H9 (cell line): ENCODE measurements at regions not wholly inside any gene's neighbourhood (a gene's known extent, or its start where the extent isn't known, plus 50 kb on each side); places are given as distances from the start of the nearest gene placed in this dataset.

Experiments
- DNase-seq: peaks from one replicate; pipeline ENCODE4 v3.0.0-alpha.2; 2017
- H2AFZ ChIP-seq: one replicate; pipeline ENCODE4 v1.6.1; 2013; ENCODE audit warnings: mild to moderate bottlenecking, low read length, control low read depth, moderate library complexity
- H2AK5ac ChIP-seq: 2 replicates; pipeline ENCODE4 v1.6.1; 2013; ENCODE audit warnings: low read length, control low read depth, mixed read lengths; ENCODE audit not compliant: insufficient read length
- H2BK120ac ChIP-seq: one replicate; pipeline ENCODE4 v1.6.1; 2013; ENCODE audit warnings: low read depth, mild to moderate bottlenecking, low read length, control low read depth, inconsistent platforms; ENCODE audit not compliant: poor library complexity, severe bottlenecking
- H2BK12ac ChIP-seq: 2 replicates; pipeline ENCODE4 v1.6.1; 2013; ENCODE audit warnings: low read length, control low read depth, mixed read lengths, low read depth; ENCODE audit not compliant: insufficient read length
- H2BK15ac ChIP-seq: 2 replicates; pipeline ENCODE4 v1.6.1; 2013; ENCODE audit warnings: low read depth, low read length, control low read depth
- H2BK20ac ChIP-seq: one replicate; pipeline ENCODE4 v1.6.1; 2013; ENCODE audit warnings: low read depth, mild to moderate bottlenecking, low read length, control low read depth, inconsistent platforms; ENCODE audit not compliant: poor library complexity, severe bottlenecking
- H2BK5ac ChIP-seq: 2 replicates; pipeline ENCODE4 v1.6.1; 2013; ENCODE audit warnings: low read length, control low read depth, mixed read lengths; ENCODE audit not compliant: insufficient read length
- H3K14ac ChIP-seq: 2 replicates; pipeline ENCODE4 v1.6.1; 2013; ENCODE audit warnings: low read length, control low read depth; ENCODE audit not compliant: insufficient read depth
- H3K18ac ChIP-seq: 2 replicates; pipeline ENCODE4 v1.6.1; 2013; ENCODE audit warnings: low read depth, mild to moderate bottlenecking, mixed read lengths, low read length, control low read depth; ENCODE audit not compliant: insufficient read length
- H3K23ac ChIP-seq: 2 replicates; pipeline ENCODE4 v1.6.1; 2013; ENCODE audit warnings: low read length, control low read depth, mixed read lengths, low read depth; ENCODE audit not compliant: insufficient read length
- H3K23me2 ChIP-seq: 2 replicates; pipeline ENCODE4 v1.6.1; 2013; ENCODE audit warnings: low read depth, mild to moderate bottlenecking, mixed read lengths, low read length, control low read depth; ENCODE audit not compliant: insufficient read length, poor library complexity, severe bottlenecking
- H3K27ac ChIP-seq: 2 replicates; pipeline ENCODE4 v1.5.1; 2013; ENCODE audit warnings: low read length, control low read depth, mixed read lengths, low read depth; ENCODE audit not compliant: insufficient read length
- H3K27me3 ChIP-seq: 2 replicates; pipeline ENCODE4 v1.6.1; 2013; ENCODE audit warnings: low read length, control low read depth, inconsistent platforms; ENCODE audit not compliant: insufficient read depth
- H3K4ac ChIP-seq: 2 replicates; pipeline ENCODE4 v1.6.1; 2013; ENCODE audit warnings: low read depth, mild to moderate bottlenecking, control low read depth, inconsistent platforms, low read length, moderate library complexity
- H3K4me1 ChIP-seq: 2 replicates; pipeline ENCODE4 v1.6.1; 2013; ENCODE audit warnings: low read length, control low read depth, inconsistent platforms; ENCODE audit not compliant: insufficient read depth
- H3K4me2 ChIP-seq: 2 replicates; pipeline ENCODE4 v1.6.1; 2013; ENCODE audit warnings: low read length, control low read depth, mixed read lengths; ENCODE audit not compliant: insufficient read length, insufficient read depth
- H3K56ac ChIP-seq: 2 replicates; pipeline ENCODE4 v1.6.1; 2013; ENCODE audit warnings: low read depth, mild to moderate bottlenecking, mixed read lengths, low read length, control low read depth; ENCODE audit not compliant: insufficient read length
- H3K79me1 ChIP-seq: 2 replicates; pipeline ENCODE4 v1.6.1; 2013; ENCODE audit warnings: low read depth, mild to moderate bottlenecking, moderate library complexity, low read length, control low read depth, inconsistent platforms; ENCODE audit not compliant: insufficient read depth, poor library complexity, severe bottlenecking
- H3K79me2 ChIP-seq: 2 replicates; pipeline ENCODE4 v1.6.1; 2013; ENCODE audit warnings: low read length, control low read depth, inconsistent platforms; ENCODE audit not compliant: insufficient read depth
- H3K9ac ChIP-seq: 2 replicates; pipeline ENCODE4 v1.6.1; 2013; ENCODE audit warnings: low read length, control low read depth, mixed read lengths; ENCODE audit not compliant: insufficient read length; ENCODE audit errors: extremely low read depth
- H3K9me3 ChIP-seq: one replicate; pipeline ENCODE4 v1.6.1; 2013; ENCODE audit warnings: low read depth, low read length, inconsistent platforms; ENCODE audit not compliant: control insufficient read depth
- H3T11ph ChIP-seq: one replicate; pipeline ENCODE4 v1.6.1; 2013; ENCODE audit warnings: mild to moderate bottlenecking, low read length, control low read depth, inconsistent platforms
- H4K20me1 ChIP-seq: one replicate; pipeline ENCODE4 v1.6.1; 2013; ENCODE audit not compliant: control insufficient read depth, insufficient read length, insufficient read depth
- H4K5ac ChIP-seq: 2 replicates; pipeline ENCODE4 v1.6.1; 2013; ENCODE audit warnings: low read depth, mild to moderate bottlenecking, mixed read lengths, low read length, control low read depth; ENCODE audit not compliant: insufficient read length
- H4K8ac ChIP-seq: replicated peaks from 2 replicates; pipeline ENCODE4 v1.6.1; 2013; ENCODE audit warnings: low read length, control low read depth, mixed read lengths, low read depth; ENCODE audit not compliant: insufficient read length
- H4K91ac ChIP-seq: 2 replicates; pipeline ENCODE4 v1.6.1; 2013; ENCODE audit warnings: low read depth, mild to moderate bottlenecking, moderate library complexity, mixed read lengths, low read length, control low read depth; ENCODE audit not compliant: insufficient read length
- H3K27ac Mint-ChIP-seq, 3 experiments: 2 replicates in 2 of 3; 3 replicates in 1 of 3; pipeline ENCODE4 v1.8.0; 2020 to 2021; ENCODE audit warnings: mixed read lengths in 3 of 3, mild to moderate bottlenecking in 1 of 3, moderate library complexity in 1 of 3
- H3K27me3 Mint-ChIP-seq: 2 replicates; pipeline ENCODE4 v1.8.0; 2021; ENCODE audit warnings: low read depth, mild to moderate bottlenecking, moderate library complexity, mixed read lengths
- H3K36me3 Mint-ChIP-seq, 3 experiments: 2 replicates in 2 of 3; 3 replicates in 1 of 3; pipeline ENCODE4 v1.8.0; 2020 to 2021; ENCODE audit warnings: low read depth in 3 of 3, mixed read lengths in 3 of 3; ENCODE audit not compliant: insufficient read depth in 1 of 3
- H3K4me1 Mint-ChIP-seq, 2 experiments: 2 replicates each; pipeline ENCODE4 v1.8.0; 2020; ENCODE audit warnings: mixed read lengths in 2 of 2
- H3K4me3 Mint-ChIP-seq, 2 experiments: 2 replicates in 1 of 2; 3 replicates in 1 of 2; pipeline ENCODE4 v1.8.0; 2020 to 2021; ENCODE audit warnings: mild to moderate bottlenecking in 2 of 2, mixed read lengths in 2 of 2, moderate library complexity in 1 of 2
- H3K9me3 Mint-ChIP-seq, 2 experiments: 2 replicates in 1 of 2; 3 replicates in 1 of 2; pipeline ENCODE4 v1.8.0; 2020; ENCODE audit warnings: mild to moderate bottlenecking in 2 of 2, mixed read lengths in 2 of 2, moderate library complexity in 1 of 2
- TF ChIP-seq, protein P1 (sequence below): fragments of 200-600 bp; sonication (generic); conservative IDR thresholded peaks from 3 replicates; pipeline ENCODE4 v1.8.0; 2021; ENCODE audit warnings: antibody characterized with exemption, mild to moderate bottlenecking

DNA sequence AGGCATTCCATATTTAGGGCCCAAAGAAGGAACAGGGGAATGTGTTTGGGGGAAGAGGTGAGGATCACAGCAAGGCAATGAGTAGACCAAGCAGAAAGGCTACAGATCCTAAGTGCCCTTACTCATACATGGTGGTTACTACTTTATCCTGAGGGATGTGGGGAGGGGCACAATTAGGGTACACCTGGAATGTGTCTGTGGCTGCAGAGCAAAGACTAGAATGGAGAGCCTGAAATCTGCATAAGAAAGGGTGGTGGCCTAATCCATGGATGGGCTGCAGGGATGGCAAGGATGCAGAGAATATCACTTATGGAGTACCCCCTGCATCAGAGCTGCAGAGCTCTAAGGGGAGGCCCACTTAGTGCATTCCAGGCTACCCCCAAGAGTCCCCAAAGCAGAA lies 352.6 kb upstream of the TRPC7 start:
- no peak overlapping the region for H4K91ac ChIP-seq
- H3K4ac ChIP-seq = no peak overlapping the region
- Mint-ChIP-seq H3K27me3 (peaks cover 3% of the 10 kb centered on the region), H3K4me3 (no peak overlapping the region), H3K36me3 (peaks cover 0 to 5% (median 0%) of the 10 kb centered on the region in 3 experiments; a peak in 1 of 7 replicates), H3K4me1 (peaks cover 8 to 9% of the 10 kb centered on the region in 2 experiments), H3K27ac (no peak overlapping the region), H3K9me3 (no peaks in the 10 kb centered on the region; a peak in 1 of 5 replicates)
- H2AK5ac ChIP-seq = no peak overlapping the region
- no peak overlapping the region for H2AFZ ChIP-seq
- H2BK20ac ChIP-seq = no peak overlapping the region
- H4K8ac ChIP-seq = no peak overlapping the region
- H4K5ac ChIP-seq = no peak overlapping the region
- no peaks in the 10 kb centered on the region for H3K79me1 ChIP-seq
- no peak overlapping the region for H2BK5ac ChIP-seq
- H2BK120ac ChIP-seq = no peak overlapping the region
- no peak overlapping the region for H3T11ph ChIP-seq
- no peak overlapping the region for H2BK12ac ChIP-seq
- no peak overlapping the region for H3K56ac ChIP-seq
- no peaks in the 10 kb centered on the region for H3K23me2 ChIP-seq
- no peaks in the 10 kb centered on the region; the same call in 1 of the 2 replicates for H3K4me1 ChIP-seq
- no peak overlapping the region for H2BK15ac ChIP-seq
- H3K9me3 ChIP-seq = no peaks in the 10 kb centered on the region
- no peaks in the 10 kb centered on the region for H3K79me2 ChIP-seq
- no peak overlapping the region for H3K9ac ChIP-seq
- H3K27ac ChIP-seq = no peak overlapping the region
- H3K14ac ChIP-seq = no peak overlapping the region
- no peak overlapping the region for H3K4me2 ChIP-seq
- H4K20me1 ChIP-seq = peaks cover 2% of the 10 kb centered on the region
- H3K18ac ChIP-seq = no peak overlapping the region
- TF ChIP-seq, protein P1, sequence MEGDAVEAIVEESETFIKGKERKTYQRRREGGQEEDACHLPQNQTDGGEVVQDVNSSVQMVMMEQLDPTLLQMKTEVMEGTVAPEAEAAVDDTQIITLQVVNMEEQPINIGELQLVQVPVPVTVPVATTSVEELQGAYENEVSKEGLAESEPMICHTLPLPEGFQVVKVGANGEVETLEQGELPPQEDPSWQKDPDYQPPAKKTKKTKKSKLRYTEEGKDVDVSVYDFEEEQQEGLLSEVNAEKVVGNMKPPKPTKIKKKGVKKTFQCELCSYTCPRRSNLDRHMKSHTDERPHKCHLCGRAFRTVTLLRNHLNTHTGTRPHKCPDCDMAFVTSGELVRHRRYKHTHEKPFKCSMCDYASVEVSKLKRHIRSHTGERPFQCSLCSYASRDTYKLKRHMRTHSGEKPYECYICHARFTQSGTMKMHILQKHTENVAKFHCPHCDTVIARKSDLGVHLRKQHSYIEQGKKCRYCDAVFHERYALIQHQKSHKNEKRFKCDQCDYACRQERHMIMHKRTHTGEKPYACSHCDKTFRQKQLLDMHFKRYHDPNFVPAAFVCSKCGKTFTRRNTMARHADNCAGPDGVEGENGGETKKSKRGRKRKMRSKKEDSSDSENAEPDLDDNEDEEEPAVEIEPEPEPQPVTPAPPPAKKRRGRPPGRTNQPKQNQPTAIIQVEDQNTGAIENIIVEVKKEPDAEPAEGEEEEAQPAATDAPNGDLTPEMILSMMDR = no peak
- H3K27me3 ChIP-seq = no peaks in the 10 kb centered on the region
- no peak for DNase-seq
- no peak overlapping the region for H3K23ac ChIP-seq
